ENCODE measurements at regions not wholly inside any gene's neighbourhood (a gene's known extent, or its start where the extent isn't known, plus 50 kb on each side); places are given as distances from the start of the nearest gene placed in this dataset.

GRCh38 chr3:148457886-148458285 is 239.8 kb upstream of the AGTR1 start:
- TF ChIP-seq POLR2AphosphoS5 (IDR thresholded peaks at IDR 0.05; ENCODE audit: low read depth) (no peak), EZH2 (IDR thresholded peaks at IDR 0.05; ENCODE audit: low read depth, unreplicated experiment) (no peak), CREB1 (CRISPR knock-in tag; IDR thresholded peaks at IDR 0.05; ENCODE audit: low read depth) (no peak), EZH2phosphoT487 (IDR thresholded peaks at IDR 0.05; ENCODE audit: unreplicated experiment) (no peak), JUNB (IDR thresholded peaks at IDR 0.05; ENCODE audit: unreplicated experiment) (no peak), NANOG (IDR thresholded peaks at IDR 0.05; ENCODE audit: borderline replicate concordance) (no peak), ZNF114 (CRISPR knock-in tag; IDR thresholded peaks at IDR 0.05) (no peak)
- TF ChIP-seq, protein P1, sequence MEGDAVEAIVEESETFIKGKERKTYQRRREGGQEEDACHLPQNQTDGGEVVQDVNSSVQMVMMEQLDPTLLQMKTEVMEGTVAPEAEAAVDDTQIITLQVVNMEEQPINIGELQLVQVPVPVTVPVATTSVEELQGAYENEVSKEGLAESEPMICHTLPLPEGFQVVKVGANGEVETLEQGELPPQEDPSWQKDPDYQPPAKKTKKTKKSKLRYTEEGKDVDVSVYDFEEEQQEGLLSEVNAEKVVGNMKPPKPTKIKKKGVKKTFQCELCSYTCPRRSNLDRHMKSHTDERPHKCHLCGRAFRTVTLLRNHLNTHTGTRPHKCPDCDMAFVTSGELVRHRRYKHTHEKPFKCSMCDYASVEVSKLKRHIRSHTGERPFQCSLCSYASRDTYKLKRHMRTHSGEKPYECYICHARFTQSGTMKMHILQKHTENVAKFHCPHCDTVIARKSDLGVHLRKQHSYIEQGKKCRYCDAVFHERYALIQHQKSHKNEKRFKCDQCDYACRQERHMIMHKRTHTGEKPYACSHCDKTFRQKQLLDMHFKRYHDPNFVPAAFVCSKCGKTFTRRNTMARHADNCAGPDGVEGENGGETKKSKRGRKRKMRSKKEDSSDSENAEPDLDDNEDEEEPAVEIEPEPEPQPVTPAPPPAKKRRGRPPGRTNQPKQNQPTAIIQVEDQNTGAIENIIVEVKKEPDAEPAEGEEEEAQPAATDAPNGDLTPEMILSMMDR (conservative IDR thresholded peaks at IDR 0.05; ENCODE audit: low read depth in 2 of 2): no peak
- TF ChIP-seq, protein P2, sequence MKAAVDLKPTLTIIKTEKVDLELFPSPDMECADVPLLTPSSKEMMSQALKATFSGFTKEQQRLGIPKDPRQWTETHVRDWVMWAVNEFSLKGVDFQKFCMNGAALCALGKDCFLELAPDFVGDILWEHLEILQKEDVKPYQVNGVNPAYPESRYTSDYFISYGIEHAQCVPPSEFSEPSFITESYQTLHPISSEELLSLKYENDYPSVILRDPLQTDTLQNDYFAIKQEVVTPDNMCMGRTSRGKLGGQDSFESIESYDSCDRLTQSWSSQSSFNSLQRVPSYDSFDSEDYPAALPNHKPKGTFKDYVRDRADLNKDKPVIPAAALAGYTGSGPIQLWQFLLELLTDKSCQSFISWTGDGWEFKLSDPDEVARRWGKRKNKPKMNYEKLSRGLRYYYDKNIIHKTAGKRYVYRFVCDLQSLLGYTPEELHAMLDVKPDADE (IDR thresholded peaks at IDR 0.05): no peak
- TF ChIP-seq, protein P3, sequence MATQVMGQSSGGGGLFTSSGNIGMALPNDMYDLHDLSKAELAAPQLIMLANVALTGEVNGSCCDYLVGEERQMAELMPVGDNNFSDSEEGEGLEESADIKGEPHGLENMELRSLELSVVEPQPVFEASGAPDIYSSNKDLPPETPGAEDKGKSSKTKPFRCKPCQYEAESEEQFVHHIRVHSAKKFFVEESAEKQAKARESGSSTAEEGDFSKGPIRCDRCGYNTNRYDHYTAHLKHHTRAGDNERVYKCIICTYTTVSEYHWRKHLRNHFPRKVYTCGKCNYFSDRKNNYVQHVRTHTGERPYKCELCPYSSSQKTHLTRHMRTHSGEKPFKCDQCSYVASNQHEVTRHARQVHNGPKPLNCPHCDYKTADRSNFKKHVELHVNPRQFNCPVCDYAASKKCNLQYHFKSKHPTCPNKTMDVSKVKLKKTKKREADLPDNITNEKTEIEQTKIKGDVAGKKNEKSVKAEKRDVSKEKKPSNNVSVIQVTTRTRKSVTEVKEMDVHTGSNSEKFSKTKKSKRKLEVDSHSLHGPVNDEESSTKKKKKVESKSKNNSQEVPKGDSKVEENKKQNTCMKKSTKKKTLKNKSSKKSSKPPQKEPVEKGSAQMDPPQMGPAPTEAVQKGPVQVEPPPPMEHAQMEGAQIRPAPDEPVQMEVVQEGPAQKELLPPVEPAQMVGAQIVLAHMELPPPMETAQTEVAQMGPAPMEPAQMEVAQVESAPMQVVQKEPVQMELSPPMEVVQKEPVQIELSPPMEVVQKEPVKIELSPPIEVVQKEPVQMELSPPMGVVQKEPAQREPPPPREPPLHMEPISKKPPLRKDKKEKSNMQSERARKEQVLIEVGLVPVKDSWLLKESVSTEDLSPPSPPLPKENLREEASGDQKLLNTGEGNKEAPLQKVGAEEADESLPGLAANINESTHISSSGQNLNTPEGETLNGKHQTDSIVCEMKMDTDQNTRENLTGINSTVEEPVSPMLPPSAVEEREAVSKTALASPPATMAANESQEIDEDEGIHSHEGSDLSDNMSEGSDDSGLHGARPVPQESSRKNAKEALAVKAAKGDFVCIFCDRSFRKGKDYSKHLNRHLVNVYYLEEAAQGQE (IDR thresholded peaks at IDR 0.05; ENCODE audit: unreplicated experiment): no peak

Measured in GM23338 (cell line).